ENCODE measurements at regions not wholly inside any gene's neighbourhood (a gene's known extent, or its start where the extent isn't known, plus 50 kb on each side); places are given as distances from the start of the nearest gene placed in this dataset.

- no peak for DNase-seq (ENCODE audit: low read depth)
Measured at GRCh38 chr3:13174011-13174802, 101.0 kb upstream of the IQSEC1 start.

DNA sequence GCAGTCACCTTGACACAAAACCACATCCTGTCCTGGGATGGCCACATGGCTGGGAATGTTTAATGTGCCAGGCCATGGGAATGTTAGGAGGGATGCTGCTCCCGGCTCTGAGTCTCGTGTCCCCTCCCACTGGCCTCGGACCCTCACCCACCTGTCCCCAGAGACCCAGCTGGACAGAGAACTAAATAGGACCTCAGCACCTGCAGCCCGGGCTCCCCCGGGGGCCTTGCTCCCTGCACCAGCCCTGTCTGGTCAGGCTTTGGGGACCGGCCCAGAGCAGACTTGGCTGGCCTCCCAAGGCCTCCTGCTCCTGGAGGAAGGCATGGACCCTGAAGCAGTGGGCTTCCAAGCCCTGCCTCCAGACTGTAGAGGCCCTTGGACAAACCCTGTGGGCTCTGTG, 100.0 kb upstream of the IQSEC1 start:
- DNase-seq (ENCODE audit: low read depth), result no peak

DNA sequence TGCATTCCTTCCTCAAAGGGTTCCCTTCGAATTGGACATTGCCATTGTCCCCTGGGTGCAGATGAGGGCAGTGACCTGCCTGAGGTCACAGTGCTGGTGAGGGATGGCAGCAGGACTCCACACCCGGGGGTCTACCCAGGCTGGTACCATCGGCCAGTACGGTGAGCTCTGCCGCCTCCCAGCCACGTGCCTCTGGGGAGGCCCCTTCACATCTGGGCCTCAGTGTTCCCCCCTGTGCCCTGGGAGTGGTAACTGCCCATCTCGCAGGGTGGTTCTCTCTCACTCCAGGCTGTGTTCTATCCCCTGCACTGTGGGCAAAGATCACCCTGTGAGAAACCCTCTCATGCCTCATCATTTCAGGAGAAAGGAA, 99.4 kb upstream of the IQSEC1 start:
- no peak for DNase-seq (ENCODE audit: low read depth)

DNA sequence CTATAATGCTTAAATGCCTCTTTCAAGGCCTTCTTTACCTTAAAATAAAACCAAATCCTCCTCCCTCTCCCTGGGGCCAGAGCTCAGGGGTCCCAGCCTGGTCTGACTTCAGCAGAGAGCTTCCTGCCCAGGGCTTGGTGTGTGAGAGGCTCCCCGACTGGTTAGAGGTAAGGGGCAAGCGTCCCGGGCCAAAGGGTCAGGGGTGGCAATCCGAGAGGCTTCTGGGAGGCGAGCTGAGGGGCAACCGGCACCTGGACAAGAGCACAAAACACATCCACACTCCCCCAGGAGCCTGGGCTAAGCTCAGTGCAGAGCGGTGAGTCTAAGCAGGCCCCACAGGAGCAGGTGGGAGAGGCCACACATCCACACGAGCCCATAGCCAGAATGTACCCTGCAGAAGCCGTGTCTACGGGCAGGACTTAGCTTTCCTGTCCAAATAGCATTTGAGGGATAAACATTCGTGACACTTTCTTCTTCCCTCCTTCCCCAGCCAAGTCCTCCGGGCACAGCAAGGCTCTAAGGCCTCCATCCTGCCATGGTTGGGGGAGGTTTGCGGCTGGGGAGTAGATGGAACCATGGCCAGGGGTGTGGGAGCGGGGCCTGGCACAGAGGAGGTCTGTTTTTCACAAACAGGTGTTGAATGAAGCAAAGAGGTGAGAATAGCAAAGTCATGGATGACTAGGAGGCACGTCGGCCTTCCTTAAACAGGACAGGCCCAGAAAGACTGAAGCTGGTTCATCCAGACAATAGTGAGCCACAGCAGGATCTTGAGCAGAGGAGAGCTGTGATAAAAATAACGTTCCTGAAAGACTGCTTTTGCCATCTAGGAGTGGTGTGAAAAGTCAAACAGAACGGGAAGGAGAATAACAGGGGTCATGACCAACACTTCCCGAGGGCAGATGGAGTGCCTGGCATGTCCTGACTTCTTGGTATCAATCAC, 98.7 kb upstream of the IQSEC1 start:
- no peak for DNase-seq (ENCODE audit: low read depth)

- DNase-seq (ENCODE audit: low read depth), result no peak
Measured at GRCh38 chr3:13170317-13170716, 97.1 kb upstream of the IQSEC1 start.

DNA sequence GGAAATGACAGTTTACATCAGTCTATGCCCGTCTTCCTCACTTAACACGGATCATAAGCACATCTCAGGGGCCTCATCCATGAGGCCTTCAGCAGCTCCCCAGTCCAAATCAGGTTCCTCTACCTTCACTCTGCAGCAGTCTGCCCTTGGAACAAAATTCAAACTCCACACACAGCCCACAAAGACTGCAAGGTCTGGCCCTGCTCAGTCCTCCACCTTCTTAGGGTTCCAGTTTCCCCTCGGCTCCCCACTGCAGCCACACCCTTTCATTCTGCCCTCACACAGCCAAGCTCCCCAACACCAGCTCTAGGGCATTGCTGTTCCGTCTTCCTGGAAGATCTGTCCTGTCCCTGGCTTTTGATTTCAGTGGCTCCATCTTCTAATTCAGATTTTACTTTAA, 95.2 kb upstream of the IQSEC1 start:
- DNase-seq (ENCODE audit: low read depth), result no peak

GRCh38 chr3:13167829-13168228, 94.6 kb upstream of the IQSEC1 start:
- no peak for DNase-seq (ENCODE audit: low read depth)

GRCh38 chr3:13167064-13167743, 94.0 kb upstream of the IQSEC1 start:
- DNase-seq (ENCODE audit: low read depth), result no peak

DNA sequence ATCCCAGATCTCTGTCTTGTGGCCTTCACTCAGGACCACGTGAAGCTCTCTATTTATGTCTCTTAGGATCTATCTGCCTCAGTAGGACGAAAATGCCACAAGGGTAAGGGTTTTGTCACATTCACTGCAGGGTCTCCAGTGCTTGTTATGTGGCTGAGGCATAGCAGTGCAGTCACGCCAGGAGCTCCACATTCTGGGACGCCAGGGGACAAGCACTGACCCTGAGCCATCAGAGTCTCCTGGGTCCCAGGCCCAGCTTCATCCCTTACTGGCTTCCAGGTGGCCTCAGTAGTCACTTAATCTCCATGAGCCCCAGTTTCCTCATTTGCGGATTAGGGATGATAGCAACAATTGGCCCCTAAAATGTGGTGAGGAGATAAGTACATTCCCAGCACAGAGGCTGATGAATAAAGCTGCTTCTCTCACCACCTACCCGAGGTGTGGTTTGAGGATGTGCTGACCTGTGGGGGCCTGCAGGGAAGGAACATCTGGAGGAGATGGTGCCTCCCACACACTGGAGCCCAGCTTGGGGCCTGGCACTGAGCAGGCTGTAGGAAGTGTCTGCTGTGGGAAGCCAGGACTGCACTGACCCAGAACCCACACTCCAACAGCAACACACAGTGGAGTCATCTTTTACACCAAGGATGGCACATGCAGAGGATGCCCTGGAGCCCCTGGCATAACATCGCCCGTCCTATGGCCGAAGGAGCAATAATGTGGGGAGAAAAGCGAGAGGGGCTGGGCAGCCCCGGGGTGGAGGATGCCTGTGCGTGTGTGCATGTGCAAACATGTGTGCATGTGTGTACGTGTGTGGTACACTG, 93.2 kb upstream of the IQSEC1 start:
- no peak for DNase-seq (ENCODE audit: low read depth)

DNA sequence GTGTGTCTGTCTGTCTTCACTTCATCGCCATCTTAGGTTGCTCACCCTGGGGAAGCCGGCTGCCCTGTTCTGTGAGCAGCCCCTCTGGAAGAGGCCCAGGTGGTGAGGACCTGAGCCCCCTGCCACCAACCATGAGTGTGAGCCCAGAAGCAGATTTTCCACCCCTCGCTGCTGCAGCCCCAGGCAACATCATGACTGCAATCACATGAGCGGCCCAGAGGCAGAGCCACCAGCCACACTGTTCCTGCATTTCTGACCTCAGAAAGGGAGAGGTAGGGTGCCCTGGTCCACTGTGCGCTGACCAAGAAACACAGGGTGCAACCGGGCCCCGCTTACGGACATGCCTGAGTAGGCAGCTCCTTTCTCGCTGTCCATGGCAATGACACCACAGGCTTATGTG, 92.3 kb upstream of the IQSEC1 start:
- no peak for DNase-seq (ENCODE audit: low read depth)

DNA sequence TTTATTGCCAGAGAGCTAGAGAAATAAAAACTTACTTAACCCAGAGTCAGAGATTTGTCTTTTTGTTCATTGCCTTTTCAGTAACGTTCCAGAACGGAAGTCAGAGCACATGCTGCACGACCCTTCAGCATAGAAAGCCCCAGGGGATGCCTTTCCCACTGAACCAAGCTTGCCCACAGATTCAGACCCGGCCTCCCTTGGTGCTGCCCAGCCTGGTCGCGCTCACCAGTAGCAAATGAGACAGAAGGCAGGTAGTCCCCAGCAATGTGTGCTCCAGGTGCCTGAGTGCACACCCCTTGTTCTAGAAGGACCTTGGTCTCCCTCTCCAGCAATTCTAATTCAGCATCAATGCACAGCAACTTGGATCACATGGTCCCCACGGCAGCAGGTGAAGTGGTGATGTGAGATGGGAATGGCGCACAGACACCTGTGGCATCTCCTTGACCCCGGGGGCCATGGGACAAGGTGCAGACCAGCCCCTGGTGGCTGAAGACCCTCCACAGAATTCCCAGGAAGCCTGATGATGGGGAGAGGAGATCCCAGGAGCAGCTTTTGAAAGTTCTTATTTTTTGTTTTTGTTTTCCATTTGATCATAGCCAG, 91.8 kb upstream of the IQSEC1 start:
- no peak for DNase-seq (ENCODE audit: low read depth)

DNA sequence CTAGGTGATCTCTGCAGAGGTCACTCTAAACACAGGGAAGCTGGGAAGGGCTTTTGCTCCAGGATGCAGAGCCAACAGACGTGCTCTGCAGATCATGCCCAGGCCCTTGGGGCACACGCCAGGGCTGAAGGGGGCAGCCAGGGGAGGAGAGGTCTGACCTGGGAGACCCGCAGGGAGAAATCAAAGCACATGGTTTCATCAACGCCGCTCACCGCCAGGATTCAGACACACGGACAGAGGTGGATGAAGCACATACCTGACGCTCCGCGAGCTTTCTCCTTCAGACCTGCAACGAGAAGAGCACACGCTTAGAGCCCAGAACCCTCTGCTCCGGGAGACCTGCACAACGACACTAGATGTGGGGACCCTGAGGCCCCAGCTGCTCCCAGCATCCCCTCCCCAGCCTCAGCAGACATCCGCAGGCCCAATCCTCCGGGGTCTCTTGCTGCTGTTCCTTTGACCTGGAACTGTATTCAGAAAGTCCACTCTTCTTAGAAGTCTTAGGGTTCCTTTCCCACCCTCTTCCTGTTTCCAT, 90.7 kb upstream of the IQSEC1 start:
- DNase-seq (ENCODE audit: low read depth), result no peak

GRCh38 chr3:13162549-13163320, 89.5 kb upstream of the IQSEC1 start:
- no peak for DNase-seq (ENCODE audit: low read depth)

GRCh38 chr3:13161771-13162535, 88.7 kb upstream of the IQSEC1 start:
- DNase-seq (ENCODE audit: low read depth), result no peak

GRCh38 chr3:13161021-13161759, 88.0 kb upstream of the IQSEC1 start:
- no peak for DNase-seq (ENCODE audit: low read depth)

GRCh38 chr3:13160619-13161018, 87.4 kb upstream of the IQSEC1 start:
- DNase-seq (ENCODE audit: low read depth), result no peak

- peak; percentile 53 for DNase-seq (ENCODE audit: low read depth)
Measured at GRCh38 chr3:13159890-13160289, 86.7 kb upstream of the IQSEC1 start.

GRCh38 chr3:13158871-13159270, 85.6 kb upstream of the IQSEC1 start:
- no peak for DNase-seq (ENCODE audit: low read depth)

DNA sequence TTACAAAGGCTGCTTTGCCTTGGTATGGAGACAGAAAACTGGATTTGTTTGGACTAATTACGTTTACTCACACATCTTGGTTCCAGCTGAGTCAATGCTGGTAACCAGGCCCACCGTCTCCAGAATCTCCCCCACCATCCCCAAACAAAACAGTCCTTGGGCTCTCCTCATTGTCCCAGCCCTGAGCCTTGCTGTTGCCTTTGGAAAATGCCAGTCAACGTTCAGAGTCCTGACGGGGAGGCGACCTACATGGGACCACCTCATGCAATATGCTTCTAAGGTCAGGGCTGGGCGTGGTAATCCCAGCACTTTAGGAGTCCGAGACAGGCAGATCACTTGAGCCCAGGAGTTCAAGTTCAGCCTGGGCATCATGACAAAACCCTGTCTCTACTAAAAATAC, 85.2 kb upstream of the IQSEC1 start:
- no peak for DNase-seq (ENCODE audit: low read depth)

Data from RPMI7951 (cell line).